GM21423 (cell line): ENCODE measurements at regions not wholly inside any gene's neighbourhood (a gene's known extent, or its start where the extent isn't known, plus 50 kb on each side); places are given as distances from the start of the nearest gene placed in this dataset.
"Not testable (repeated sequence)": the region's sequence is repeated elsewhere in the genome, so short reads cannot be mapped to it uniquely, and the experiment has no call there.

ENCODE experiments used
- ATAC-seq: cut with Tn5 transposase; IDR thresholded peaks from one replicate; pipeline ENCODE4 v1.9.1; 2021; ENCODE audit warnings: mild to moderate bottlenecking, moderate library complexity; ENCODE audit not compliant: unreplicated experiment

GRCh38 chr9:100639854-100640253 is 62.0 kb downstream of the CAVIN4 start:
- no peak for ATAC-seq

- ATAC-seq = no peak
Observed at GRCh38 chr9:100640447-100641050, 62.7 kb downstream of the CAVIN4 start.

- no peak for ATAC-seq
Observed at GRCh38 chr9:100641166-100641565, 63.3 kb downstream of the CAVIN4 start.

GRCh38 chr9:100652850-100653249 is 75.0 kb downstream of the CAVIN4 start:
- ATAC-seq = no peak

- ATAC-seq = no peak
Observed at GRCh38 chr9:100653643-100654334, 75.9 kb downstream of the CAVIN4 start.

GRCh38 chr9:100656851-100657250 is 79.0 kb downstream of the CAVIN4 start:
- ATAC-seq = not testable (repeated sequence)

- no peak for ATAC-seq
Observed at GRCh38 chr9:100661668-100662067, 83.8 kb downstream of the CAVIN4 start.

GRCh38 chr9:100662122-100662521 is 84.2 kb downstream of the CAVIN4 start:
- no peak for ATAC-seq

- no peak for ATAC-seq
Observed at GRCh38 chr9:100667448-100667847, 89.6 kb downstream of the CAVIN4 start.

- no peak for ATAC-seq
Observed at GRCh38 chr9:100668024-100668423, 90.1 kb downstream of the CAVIN4 start.

GRCh38 chr9:100669968-100670367 is 92.1 kb downstream of the CAVIN4 start:
- ATAC-seq = no peak

GRCh38 chr9:100670719-100671118 is 92.8 kb downstream of the CAVIN4 start:
- ATAC-seq = peak; percentile 84

GRCh38 chr9:100671898-100672297 is 94.0 kb downstream of the CAVIN4 start:
- no peak for ATAC-seq

GRCh38 chr9:100673249-100673648 is 95.4 kb downstream of the CAVIN4 start:
- no peak for ATAC-seq

- no peak for ATAC-seq
Observed at GRCh38 chr9:100674419-100675122, 96.7 kb downstream of the CAVIN4 start.

- no peak for ATAC-seq
Observed at GRCh38 chr9:100679834-100680233, 102.0 kb downstream of the CAVIN4 start.

- ATAC-seq = no peak
Observed at GRCh38 chr9:100686420-100686819, 108.5 kb downstream of the CAVIN4 start.

GRCh38 chr9:100689635-100690034 is 111.8 kb downstream of the CAVIN4 start:
- peak; percentile 95 for ATAC-seq

- no peak for ATAC-seq
Observed at GRCh38 chr9:100690438-100690837, 112.6 kb downstream of the CAVIN4 start.

- no peak for ATAC-seq
Observed at GRCh38 chr9:100697339-100697738, 119.5 kb downstream of the CAVIN4 start.

GRCh38 chr9:100698945-100699344 is 121.1 kb downstream of the CAVIN4 start:
- no peak for ATAC-seq

GRCh38 chr9:100699668-100700067 is 121.8 kb downstream of the CAVIN4 start:
- no peak for ATAC-seq
